ENCODE measurements at regions not wholly inside any gene's neighbourhood (a gene's known extent, or its start where the extent isn't known, plus 50 kb on each side); places are given as distances from the start of the nearest gene placed in this dataset.

- H3K4me3 ChIP-seq (ENCODE audit: low read depth, low read length) = no peak overlapping the region
- DNase-seq (ENCODE audit: low read depth) = no peak
Measured at GRCh38 chr9:93815677-93816076, 139.5 kb downstream of the BARX1 start.

GRCh38 chr9:93815135-93815534 is 140.0 kb downstream of the BARX1 start:
- DNase-seq (ENCODE audit: low read depth) = no peak
- H3K4me3 ChIP-seq (ENCODE audit: low read depth, low read length) = no peak overlapping the region

- no peak for DNase-seq (ENCODE audit: low read depth)
- H3K4me3 ChIP-seq (ENCODE audit: low read depth, low read length) = no peak overlapping the region
Measured at GRCh38 chr9:93814077-93814956, 140.8 kb downstream of the BARX1 start.

- H3K4me3 ChIP-seq (ENCODE audit: low read depth, low read length) = no peak overlapping the region
- no peak for DNase-seq (ENCODE audit: low read depth)
Measured at GRCh38 chr9:93813221-93814076, 141.7 kb downstream of the BARX1 start.

GRCh38 chr9:93812410-93812668 is 142.8 kb downstream of the BARX1 start:
- H3K4me3 ChIP-seq (ENCODE audit: low read depth, low read length) = no peak overlapping the region
- no peak for DNase-seq (ENCODE audit: low read depth)

- no peak for DNase-seq (ENCODE audit: low read depth)
Measured at GRCh38 chr9:93810028-93810971, 144.9 kb downstream of the BARX1 start.

GRCh38 chr9:93809204-93809940 is 145.8 kb downstream of the BARX1 start:
- H3K4me3 ChIP-seq (ENCODE audit: low read depth, low read length) = no peak overlapping the region
- no peak for DNase-seq (ENCODE audit: low read depth)

More at GRCh38 chr9:93810028-93810971, 144.9 kb downstream of the BARX1 start:
- no peak overlapping the region for H3K4me3 ChIP-seq (ENCODE audit: low read depth, low read length)

GRCh38 chr9:93808115-93809029 is 146.8 kb downstream of the BARX1 start:
- no peak overlapping the region for H3K4me3 ChIP-seq (ENCODE audit: low read depth, low read length)
- DNase-seq (ENCODE audit: low read depth) = no peak

- no peak overlapping the region for H3K4me3 ChIP-seq (ENCODE audit: low read depth, low read length)
- DNase-seq (ENCODE audit: low read depth) = no peak
Measured at GRCh38 chr9:93807166-93808074, 147.7 kb downstream of the BARX1 start.

GRCh38 chr9:93801581-93802284 is 153.4 kb downstream of the BARX1 start:
- H3K4me3 ChIP-seq (ENCODE audit: low read depth, low read length) = no peak overlapping the region
- no peak for DNase-seq (ENCODE audit: low read depth)

- no peak overlapping the region for H3K4me3 ChIP-seq (ENCODE audit: low read depth, low read length)
- no peak for DNase-seq (ENCODE audit: low read depth)
Measured at GRCh38 chr9:93801120-93801519, 154.0 kb downstream of the BARX1 start.

- DNase-seq (ENCODE audit: low read depth) = no peak
- no peak overlapping the region for H3K4me3 ChIP-seq (ENCODE audit: low read depth, low read length)
Measured at GRCh38 chr9:93792358-93792757, 162.8 kb downstream of the BARX1 start.

- no peak for DNase-seq (ENCODE audit: low read depth)
- no peak overlapping the region for H3K4me3 ChIP-seq (ENCODE audit: low read depth, low read length)
Measured at GRCh38 chr9:93786204-93786603, 169.0 kb downstream of the BARX1 start.

- H3K4me3 ChIP-seq (ENCODE audit: low read depth, low read length) = no peak overlapping the region
- DNase-seq (ENCODE audit: low read depth) = no peak
Measured at GRCh38 chr9:93776873-93777272, 178.3 kb downstream of the BARX1 start.

GRCh38 chr9:93776256-93776655 is 178.9 kb downstream of the BARX1 start:
- no peak overlapping the region for H3K4me3 ChIP-seq (ENCODE audit: low read depth, low read length)

GRCh38 chr9:93774331-93775102 is 180.6 kb downstream of the BARX1 start:
- H3K4me3 ChIP-seq (ENCODE audit: low read depth, low read length) = no peak overlapping the region
- DNase-seq (ENCODE audit: low read depth) = no peak

More at GRCh38 chr9:93776256-93776655, 178.9 kb downstream of the BARX1 start:
- DNase-seq (ENCODE audit: low read depth) = no peak
